NCI-H226 (cell line): ENCODE measurements at regions not wholly inside any gene's neighbourhood (a gene's known extent, or its start where the extent isn't known, plus 50 kb on each side); places are given as distances from the start of the nearest gene placed in this dataset.
"Not testable (repeated sequence)": the region's sequence is repeated elsewhere in the genome, so short reads cannot be mapped to it uniquely, and the experiment has no call there.

Experiments
- DNase-seq: peaks from one replicate; pipeline ENCODE4 v3.0.0-alpha.2; 2015

- DNase-seq = no peak
Observed at GRCh38 chr2:12533337-12534005, 183.3 kb upstream of the TRIB2 start.

GRCh38 chr2:12534646-12535263 is 182.0 kb upstream of the TRIB2 start:
- DNase-seq = peak; percentile 91

DNA sequence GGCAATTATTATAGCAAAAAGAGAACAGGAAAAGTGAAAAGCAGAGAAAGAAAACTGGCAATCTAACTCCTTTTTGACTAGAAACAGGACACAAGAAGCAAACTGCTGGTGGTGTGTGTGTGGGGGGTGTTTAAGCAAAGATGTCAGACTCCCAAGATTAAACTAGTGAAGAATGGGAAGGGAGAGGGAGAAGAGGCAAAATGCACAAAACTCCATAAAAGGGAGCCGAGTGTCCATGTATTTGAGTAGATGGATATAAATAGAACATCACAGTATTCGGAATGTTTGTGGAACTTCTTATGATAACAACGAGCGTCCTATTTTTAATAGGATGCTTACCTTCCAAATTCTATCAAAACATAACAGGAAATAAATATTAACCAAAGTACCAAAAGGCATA is 179.8 kb upstream of the TRIB2 start:
- no peak for DNase-seq

DNA sequence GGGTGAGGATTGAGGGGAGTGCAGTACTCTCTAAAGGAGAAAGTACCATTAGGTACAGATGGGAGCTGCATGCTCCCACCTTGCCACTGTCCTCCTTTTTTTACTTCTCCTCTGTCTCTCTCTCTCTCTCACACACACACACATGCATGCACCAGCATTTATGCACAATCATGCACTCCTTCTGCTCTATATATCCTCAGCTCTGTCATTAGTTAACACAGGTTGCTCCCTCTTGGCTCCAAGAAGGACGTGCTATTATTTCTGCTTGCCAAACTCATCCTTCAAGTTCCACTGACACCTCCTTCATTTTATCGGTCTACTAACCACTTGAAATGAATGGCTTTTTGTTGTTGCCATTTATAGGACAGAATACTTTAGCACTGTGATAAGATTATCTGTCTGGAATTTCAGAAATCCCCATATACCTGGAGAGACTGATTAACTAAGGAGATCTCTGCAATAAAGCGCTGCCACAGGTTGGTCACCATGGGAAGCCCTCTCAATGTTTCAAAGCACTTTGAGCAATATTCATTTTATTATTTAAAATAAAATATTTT is 178.5 kb upstream of the TRIB2 start:
- no peak for DNase-seq

DNA sequence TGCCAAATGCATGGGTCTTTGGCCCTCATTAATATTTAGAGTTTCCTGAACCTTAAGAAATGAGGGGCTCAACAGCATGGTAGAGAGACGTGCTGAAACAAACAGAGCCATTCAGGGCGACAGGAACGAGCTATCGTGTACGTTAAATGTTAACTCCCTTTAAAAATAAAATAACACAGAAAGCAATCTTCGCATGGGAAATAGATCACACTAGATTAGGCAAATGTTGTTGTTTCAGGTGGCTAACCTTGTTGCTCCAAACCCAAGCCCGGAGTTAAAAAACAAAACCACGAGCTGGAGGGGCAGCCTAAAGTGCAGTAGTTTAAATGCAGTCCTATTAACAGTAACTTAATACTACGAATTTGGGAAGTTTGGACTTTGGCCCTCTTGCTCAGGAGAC is 177.4 kb upstream of the TRIB2 start:
- no peak for DNase-seq

- no peak for DNase-seq
Observed at GRCh38 chr2:12539776-12540562, 176.8 kb upstream of the TRIB2 start.

DNA sequence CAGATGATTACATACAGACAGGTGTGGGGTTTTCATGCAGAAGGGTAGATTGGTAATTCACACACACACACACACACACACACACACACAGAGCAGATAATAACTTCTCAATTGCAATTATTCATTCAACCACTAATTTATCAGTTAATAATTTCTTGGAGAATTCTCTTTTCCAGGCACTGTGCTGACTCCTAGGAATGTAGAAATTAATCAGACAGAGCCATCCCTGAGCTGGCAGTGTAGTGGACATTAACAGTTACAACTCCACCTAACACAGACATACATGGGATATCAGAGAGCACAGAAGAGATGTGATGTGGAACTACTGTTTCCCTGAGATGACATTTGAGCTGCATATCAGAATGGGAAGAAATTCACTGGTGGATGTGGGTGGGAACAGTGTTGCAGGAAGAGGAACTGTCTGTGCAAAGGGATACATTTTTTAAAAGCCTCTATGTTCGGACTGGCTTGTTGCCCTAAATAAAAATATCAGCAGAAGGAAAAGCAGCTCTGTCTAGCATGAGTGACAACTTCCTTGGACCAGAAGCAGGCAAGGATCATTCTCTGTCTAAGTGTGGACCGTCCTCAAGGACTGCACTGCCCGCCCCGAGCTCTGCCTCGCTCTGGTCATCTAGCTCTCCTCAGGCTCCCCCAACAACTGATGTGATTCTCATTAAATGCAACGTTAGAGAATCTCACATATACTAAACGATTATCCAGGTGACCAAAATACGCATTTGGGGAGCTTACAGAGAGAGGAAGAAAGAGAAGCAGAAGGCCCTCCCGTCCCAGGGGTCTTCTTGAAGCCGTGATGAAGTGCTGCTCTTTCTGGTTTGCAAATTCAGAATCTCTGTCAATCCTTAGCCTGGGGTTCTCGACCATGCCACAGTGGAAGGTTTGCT is 173.4 kb upstream of the TRIB2 start:
- DNase-seq = no peak

- no peak for DNase-seq
Observed at GRCh38 chr2:12543978-12544558, 172.7 kb upstream of the TRIB2 start.

DNA sequence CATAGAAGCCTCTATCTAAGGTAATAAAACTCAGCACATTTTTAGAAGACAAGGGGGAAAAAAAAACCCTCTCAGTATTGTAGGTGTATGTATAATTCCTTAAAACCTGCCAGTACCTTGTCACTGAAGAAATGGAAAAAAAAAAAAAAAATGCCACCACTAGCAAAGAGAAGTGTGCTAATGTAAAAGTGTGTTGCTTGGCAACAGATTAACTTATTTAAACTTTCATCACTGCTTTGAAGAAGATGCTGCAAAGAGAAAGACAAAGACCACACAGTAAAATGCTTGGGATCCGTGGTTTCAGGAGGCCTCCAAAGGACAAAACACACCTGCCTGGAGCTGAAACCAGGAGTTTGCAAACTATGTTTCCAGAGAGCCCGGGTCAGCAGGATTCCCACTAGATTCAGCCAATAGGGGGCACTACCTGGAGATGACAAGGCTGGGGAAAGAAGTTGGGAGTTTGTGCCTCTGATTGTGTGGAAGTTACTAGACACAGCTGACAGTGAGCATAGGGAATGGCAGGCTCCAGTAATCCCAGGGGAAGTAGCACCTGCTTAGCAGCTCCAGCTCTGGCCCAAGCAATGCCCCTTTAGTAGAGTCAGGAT is 169.1 kb upstream of the TRIB2 start:
- no peak for DNase-seq

DNA sequence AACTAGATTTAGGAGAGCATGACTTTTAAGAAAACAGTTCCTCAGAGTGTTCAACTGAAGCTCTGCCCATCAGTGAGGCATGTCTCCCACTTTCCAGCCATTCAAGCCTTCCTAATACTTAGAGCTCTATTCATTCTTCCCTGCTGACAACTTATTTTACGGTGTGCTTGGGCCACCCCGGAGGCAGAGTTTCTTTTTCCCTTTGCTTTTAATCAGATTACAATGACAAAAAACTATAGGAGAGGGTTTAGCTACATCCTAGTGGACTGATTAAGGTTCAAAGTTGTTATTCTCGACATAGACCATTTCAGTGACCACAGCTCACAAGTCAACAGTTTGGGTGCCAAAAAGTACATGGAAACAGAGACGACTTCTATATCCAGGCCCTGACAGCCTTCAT is 167.8 kb upstream of the TRIB2 start:
- no peak for DNase-seq

- DNase-seq = no peak
Observed at GRCh38 chr2:12549641-12550040, 167.1 kb upstream of the TRIB2 start.

GRCh38 chr2:12552092-12552491 is 164.6 kb upstream of the TRIB2 start:
- DNase-seq = no peak

GRCh38 chr2:12554224-12555011 is 162.3 kb upstream of the TRIB2 start:
- DNase-seq = no peak

- DNase-seq = peak; percentile 36
Observed at GRCh38 chr2:12555012-12555645, 161.6 kb upstream of the TRIB2 start.

- peak; percentile 3 for DNase-seq
Observed at GRCh38 chr2:12556762-12557161, 160.0 kb upstream of the TRIB2 start.

GRCh38 chr2:12557688-12558087 is 159.0 kb upstream of the TRIB2 start:
- DNase-seq = no peak

DNA sequence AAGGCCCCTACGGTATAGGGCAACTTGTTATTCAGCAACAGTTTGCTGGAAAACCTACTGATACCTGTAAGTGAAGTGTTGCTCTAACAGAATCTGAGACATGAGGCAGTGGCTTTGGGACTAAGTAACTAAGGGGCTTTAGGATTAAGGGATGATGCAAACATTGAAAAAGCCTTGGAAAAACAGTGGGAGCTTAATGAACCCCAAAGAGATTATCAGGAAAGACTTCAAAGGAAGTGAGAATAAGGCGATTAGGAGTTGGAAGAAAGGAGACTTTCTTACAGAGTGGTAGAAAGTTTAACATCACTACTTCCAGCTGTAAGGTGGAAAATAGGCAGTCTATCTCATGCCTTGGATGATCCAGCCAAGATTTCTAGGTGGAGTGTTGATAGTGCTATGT is 158.2 kb upstream of the TRIB2 start:
- DNase-seq = no peak

GRCh38 chr2:12560618-12561017 is 156.1 kb upstream of the TRIB2 start:
- DNase-seq = no peak

GRCh38 chr2:12567411-12567810 is 149.3 kb upstream of the TRIB2 start:
- no peak for DNase-seq

- not testable (repeated sequence) for DNase-seq
Observed at GRCh38 chr2:12569510-12569909, 147.2 kb upstream of the TRIB2 start.

DNA sequence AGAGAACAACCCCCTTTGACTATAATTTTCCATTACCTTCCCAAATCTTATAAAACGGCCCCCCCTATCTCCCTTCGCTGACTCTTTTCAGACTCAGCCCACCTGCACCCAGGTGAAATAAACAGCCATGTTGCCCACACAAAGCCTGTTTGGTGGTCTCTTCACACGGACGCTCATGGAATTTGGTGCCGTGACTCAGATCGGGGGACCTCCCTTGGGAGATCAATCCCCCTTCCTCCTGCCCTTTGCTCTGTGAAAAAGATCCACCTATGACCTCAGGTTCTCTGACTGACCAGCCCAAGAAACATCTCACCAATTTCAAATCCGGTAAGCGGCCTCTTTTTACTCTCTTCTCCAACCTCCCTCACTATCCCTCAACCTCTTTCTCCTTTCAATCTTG is 146.8 kb upstream of the TRIB2 start:
- not testable (repeated sequence) for DNase-seq
